WTC11 (cell line): ENCODE measurements at regions not wholly inside any gene's neighbourhood (a gene's known extent, or its start where the extent isn't known, plus 50 kb on each side); places are given as distances from the start of the nearest gene placed in this dataset.

ENCODE experiments used
- ATAC-seq: fragments of 200-7000 bp; cut with Tn5 transposase; 2 replicates; pipeline ENCODE4 v1.10.0; 2021; ENCODE audit warnings: mild to moderate bottlenecking, moderate library complexity
- CTCF ChIA-PET: fragments of 300-600 bp; sonication (Branson Sonifier 250); formaldehyde crosslinking; loops from one replicate; lab custom pipeline; 2021; ENCODE audit warnings: antibody characterized with exemption; lab: Charles Lee
- POLR2A ChIA-PET: fragments of 350-600 bp; sonication (Branson Sonifier 250); formaldehyde crosslinking; loops from one replicate; lab custom pipeline; 2021; ENCODE audit warnings: antibody characterized with exemption; lab: Charles Lee
- DNase-seq: peaks from one replicate; pipeline ENCODE4 v3.0.0; 2021; ENCODE audit warnings: low spot score
- H3K27ac Mint-ChIP-seq: 2 replicates; pipeline ENCODE4 v1.8.0; 2021; ENCODE audit warnings: mixed read lengths
- H3K27me3 Mint-ChIP-seq: 2 replicates; pipeline ENCODE4 v1.8.0; 2021; ENCODE audit warnings: low read depth, mild to moderate bottlenecking, moderate library complexity, mixed read lengths
- H3K36me3 Mint-ChIP-seq: 2 replicates; pipeline ENCODE4 v1.8.0; 2021; ENCODE audit warnings: mixed read lengths
- H3K4me1 Mint-ChIP-seq: 2 replicates; pipeline ENCODE4 v1.8.0; 2022; ENCODE audit warnings: mixed read lengths
- H3K4me3 Mint-ChIP-seq: 2 replicates; pipeline ENCODE4 v1.8.0; 2021; ENCODE audit warnings: mild to moderate bottlenecking, moderate library complexity, mixed read lengths
- H3K9me3 Mint-ChIP-seq: 2 replicates; pipeline ENCODE4 v1.8.0; 2021; ENCODE audit warnings: mixed read lengths
- ATF1 ChIP-seq: sonication (generic); formaldehyde crosslinking; IDR thresholded peaks from 2 replicates; pipeline ENCODE4 v1.8.1; 2023; ENCODE audit warnings: mild to moderate bottlenecking, moderate library complexity, missing genetic modification reagents
- ATF2 ChIP-seq: sonication (generic); formaldehyde crosslinking; IDR thresholded peaks from 2 replicates; pipeline ENCODE4 v1.8.1; 2022; ENCODE audit warnings: low read depth, missing genetic modification reagents, borderline replicate concordance
- ATF3 ChIP-seq: sonication (generic); formaldehyde crosslinking; conservative IDR thresholded peaks from 2 replicates; pipeline ENCODE4 v1.8.1; 2022; ENCODE audit warnings: mild to moderate bottlenecking, missing genetic modification reagents
- CBFB ChIP-seq: sonication (generic); formaldehyde crosslinking; IDR thresholded peaks from 2 replicates; pipeline ENCODE4 v1.8.1; 2022; ENCODE audit warnings: mild to moderate bottlenecking, low read depth, missing genetic modification reagents
- CREB1 ChIP-seq: sonication (generic); formaldehyde crosslinking; IDR thresholded peaks from 2 replicates; pipeline ENCODE4 v1.8.0; 2023; ENCODE audit warnings: mild to moderate bottlenecking, missing genetic modification reagents
- ELF4 ChIP-seq: sonication (generic); formaldehyde crosslinking; IDR thresholded peaks from 2 replicates; pipeline ENCODE4 v1.8.1; 2022; ENCODE audit warnings: low read depth, mild to moderate bottlenecking, moderate library complexity, missing genetic modification reagents
- FOXJ3 ChIP-seq: sonication (generic); formaldehyde crosslinking; IDR thresholded peaks from 2 replicates; pipeline ENCODE4 v1.9.0; 2021; ENCODE audit warnings: missing genetic modification reagents, mild to moderate bottlenecking, borderline replicate concordance
- FOXK1 ChIP-seq: sonication (generic); formaldehyde crosslinking; IDR thresholded peaks from 2 replicates; pipeline ENCODE4 v1.8.0; 2022; ENCODE audit warnings: mild to moderate bottlenecking, moderate library complexity, missing genetic modification reagents
- IRF1 ChIP-seq: sonication (generic); formaldehyde crosslinking; IDR thresholded peaks from 2 replicates; pipeline ENCODE4 v1.8.0; 2023; ENCODE audit warnings: missing genetic modification reagents
- TEAD1 ChIP-seq: sonication (generic); formaldehyde crosslinking; IDR thresholded peaks from 2 replicates; pipeline ENCODE4 v1.8.0; 2022; ENCODE audit warnings: mild to moderate bottlenecking, missing genetic modification reagents
- ZNF219 ChIP-seq: sonication (generic); formaldehyde crosslinking; IDR thresholded peaks from 2 replicates; pipeline ENCODE4 v1.8.0; 2023; ENCODE audit warnings: missing genetic modification reagents, mild to moderate bottlenecking, borderline replicate concordance
- TF ChIP-seq, protein P1 (sequence below): sonication (generic); formaldehyde crosslinking; IDR thresholded peaks from 2 replicates; pipeline ENCODE4 v1.8.0; 2023; ENCODE audit warnings: missing genetic modification reagents, mild to moderate bottlenecking, borderline replicate concordance
- TF ChIP-seq, protein P2 (sequence below): sonication (generic); formaldehyde crosslinking; IDR thresholded peaks from 2 replicates; pipeline ENCODE4 v1.8.0; 2022; ENCODE audit warnings: missing genetic modification reagents
- TF ChIP-seq, protein P3 (sequence below): fragments of 250-450 bp; sonication (Bioruptor Pico); conservative IDR thresholded peaks from 2 replicates; pipeline ENCODE4 v1.9.0; 2021; ENCODE audit warnings: mild to moderate bottlenecking

DNA sequence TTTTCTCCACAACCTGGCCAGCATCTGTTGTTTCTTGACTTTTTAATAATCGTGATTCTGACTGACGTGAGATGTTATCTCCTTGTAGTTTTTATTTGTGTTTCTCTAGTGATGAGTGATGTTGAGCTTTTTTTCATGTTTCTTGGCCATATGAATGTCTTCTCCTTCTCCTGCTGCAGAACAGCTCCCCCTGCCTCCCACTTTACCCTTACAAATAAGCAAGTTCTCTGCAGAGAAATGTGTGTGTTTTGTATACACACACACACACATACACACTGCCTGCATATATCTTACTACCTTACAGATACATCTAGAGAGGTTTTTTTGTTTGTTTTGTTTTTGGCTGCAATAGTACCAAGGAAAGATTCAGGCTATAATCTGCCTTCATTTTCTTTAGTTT is 88.7 kb upstream of the PHF24 start:
- H3K27ac Mint-ChIP-seq: no peak overlapping the region
- ATAC-seq (no peak), DNase-seq (no peak)
- no peaks in the 10 kb centered on the region for H3K4me1 Mint-ChIP-seq
- CTCF ChIA-PET: interaction anchor here (0.9 to 2.8 kb wide), 7 partner anchors 31 to 171 kb away, joined by 3 to 25 read pairs (median 5); no protein-coding TSS in a partner anchor
- no peak overlapping the region for H3K4me3 Mint-ChIP-seq
- H3K36me3 Mint-ChIP-seq: no peaks in the 10 kb centered on the region
- TF ChIP-seq FOXJ3 (no peak), TEAD1 (no peak), ATF1 (CRISPR knock-in tag) (no peak), ZNF219 (CRISPR knock-in tag) (no peak)
- TF ChIP-seq, protein P1, sequence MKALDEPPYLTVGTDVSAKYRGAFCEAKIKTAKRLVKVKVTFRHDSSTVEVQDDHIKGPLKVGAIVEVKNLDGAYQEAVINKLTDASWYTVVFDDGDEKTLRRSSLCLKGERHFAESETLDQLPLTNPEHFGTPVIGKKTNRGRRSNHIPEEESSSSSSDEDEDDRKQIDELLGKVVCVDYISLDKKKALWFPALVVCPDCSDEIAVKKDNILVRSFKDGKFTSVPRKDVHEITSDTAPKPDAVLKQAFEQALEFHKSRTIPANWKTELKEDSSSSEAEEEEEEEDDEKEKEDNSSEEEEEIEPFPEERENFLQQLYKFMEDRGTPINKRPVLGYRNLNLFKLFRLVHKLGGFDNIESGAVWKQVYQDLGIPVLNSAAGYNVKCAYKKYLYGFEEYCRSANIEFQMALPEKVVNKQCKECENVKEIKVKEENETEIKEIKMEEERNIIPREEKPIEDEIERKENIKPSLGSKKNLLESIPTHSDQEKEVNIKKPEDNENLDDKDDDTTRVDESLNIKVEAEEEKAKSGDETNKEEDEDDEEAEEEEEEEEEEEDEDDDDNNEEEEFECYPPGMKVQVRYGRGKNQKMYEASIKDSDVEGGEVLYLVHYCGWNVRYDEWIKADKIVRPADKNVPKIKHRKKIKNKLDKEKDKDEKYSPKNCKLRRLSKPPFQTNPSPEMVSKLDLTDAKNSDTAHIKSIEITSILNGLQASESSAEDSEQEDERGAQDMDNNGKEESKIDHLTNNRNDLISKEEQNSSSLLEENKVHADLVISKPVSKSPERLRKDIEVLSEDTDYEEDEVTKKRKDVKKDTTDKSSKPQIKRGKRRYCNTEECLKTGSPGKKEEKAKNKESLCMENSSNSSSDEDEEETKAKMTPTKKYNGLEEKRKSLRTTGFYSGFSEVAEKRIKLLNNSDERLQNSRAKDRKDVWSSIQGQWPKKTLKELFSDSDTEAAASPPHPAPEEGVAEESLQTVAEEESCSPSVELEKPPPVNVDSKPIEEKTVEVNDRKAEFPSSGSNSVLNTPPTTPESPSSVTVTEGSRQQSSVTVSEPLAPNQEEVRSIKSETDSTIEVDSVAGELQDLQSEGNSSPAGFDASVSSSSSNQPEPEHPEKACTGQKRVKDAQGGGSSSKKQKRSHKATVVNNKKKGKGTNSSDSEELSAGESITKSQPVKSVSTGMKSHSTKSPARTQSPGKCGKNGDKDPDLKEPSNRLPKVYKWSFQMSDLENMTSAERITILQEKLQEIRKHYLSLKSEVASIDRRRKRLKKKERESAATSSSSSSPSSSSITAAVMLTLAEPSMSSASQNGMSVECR (CRISPR knock-in tag): no peak
- TF ChIP-seq, protein P2, sequence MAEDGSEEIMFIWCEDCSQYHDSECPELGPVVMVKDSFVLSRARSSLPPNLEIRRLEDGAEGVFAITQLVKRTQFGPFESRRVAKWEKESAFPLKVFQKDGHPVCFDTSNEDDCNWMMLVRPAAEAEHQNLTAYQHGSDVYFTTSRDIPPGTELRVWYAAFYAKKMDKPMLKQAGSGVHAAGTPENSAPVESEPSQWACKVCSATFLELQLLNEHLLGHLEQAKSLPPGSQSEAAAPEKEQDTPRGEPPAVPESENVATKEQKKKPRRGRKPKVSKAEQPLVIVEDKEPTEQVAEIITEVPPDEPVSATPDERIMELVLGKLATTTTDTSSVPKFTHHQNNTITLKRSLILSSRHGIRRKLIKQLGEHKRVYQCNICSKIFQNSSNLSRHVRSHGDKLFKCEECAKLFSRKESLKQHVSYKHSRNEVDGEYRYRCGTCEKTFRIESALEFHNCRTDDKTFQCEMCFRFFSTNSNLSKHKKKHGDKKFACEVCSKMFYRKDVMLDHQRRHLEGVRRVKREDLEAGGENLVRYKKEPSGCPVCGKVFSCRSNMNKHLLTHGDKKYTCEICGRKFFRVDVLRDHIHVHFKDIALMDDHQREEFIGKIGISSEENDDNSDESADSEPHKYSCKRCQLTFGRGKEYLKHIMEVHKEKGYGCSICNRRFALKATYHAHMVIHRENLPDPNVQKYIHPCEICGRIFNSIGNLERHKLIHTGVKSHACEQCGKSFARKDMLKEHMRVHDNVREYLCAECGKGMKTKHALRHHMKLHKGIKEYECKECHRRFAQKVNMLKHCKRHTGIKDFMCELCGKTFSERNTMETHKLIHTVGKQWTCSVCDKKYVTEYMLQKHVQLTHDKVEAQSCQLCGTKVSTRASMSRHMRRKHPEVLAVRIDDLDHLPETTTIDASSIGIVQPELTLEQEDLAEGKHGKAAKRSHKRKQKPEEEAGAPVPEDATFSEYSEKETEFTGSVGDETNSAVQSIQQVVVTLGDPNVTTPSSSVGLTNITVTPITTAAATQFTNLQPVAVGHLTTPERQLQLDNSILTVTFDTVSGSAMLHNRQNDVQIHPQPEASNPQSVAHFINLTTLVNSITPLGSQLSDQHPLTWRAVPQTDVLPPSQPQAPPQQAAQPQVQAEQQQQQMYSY (CRISPR knock-in tag): no peak
- peaks cover 31% of the 10 kb centered on the region for H3K27me3 Mint-ChIP-seq
- peaks cover 14% of the 10 kb centered on the region for H3K9me3 Mint-ChIP-seq
- POLR2A ChIA-PET: no interaction called here

GRCh38 chr9:34866614-34867013 is 91.5 kb upstream of the PHF24 start:
- CTCF ChIA-PET: no interaction called here
- Mint-ChIP-seq H3K4me3 (no peak overlapping the region), H3K9me3 (peaks cover 25% of the 10 kb centered on the region), H3K4me1 (no peaks in the 10 kb centered on the region), H3K36me3 (no peaks in the 10 kb centered on the region), H3K27me3 (peaks cover 32% of the 10 kb centered on the region), H3K27ac (no peak overlapping the region)
- TF ChIP-seq FOXK1 (CRISPR knock-in tag) (no peak), CBFB (CRISPR knock-in tag) (no peak), CREB1 (CRISPR knock-in tag) (no peak), ATF2 (CRISPR knock-in tag) (no peak), ATF3 (CRISPR knock-in tag) (no peak), ELF4 (no peak), IRF1 (CRISPR knock-in tag) (no peak)
- TF ChIP-seq, protein P3, sequence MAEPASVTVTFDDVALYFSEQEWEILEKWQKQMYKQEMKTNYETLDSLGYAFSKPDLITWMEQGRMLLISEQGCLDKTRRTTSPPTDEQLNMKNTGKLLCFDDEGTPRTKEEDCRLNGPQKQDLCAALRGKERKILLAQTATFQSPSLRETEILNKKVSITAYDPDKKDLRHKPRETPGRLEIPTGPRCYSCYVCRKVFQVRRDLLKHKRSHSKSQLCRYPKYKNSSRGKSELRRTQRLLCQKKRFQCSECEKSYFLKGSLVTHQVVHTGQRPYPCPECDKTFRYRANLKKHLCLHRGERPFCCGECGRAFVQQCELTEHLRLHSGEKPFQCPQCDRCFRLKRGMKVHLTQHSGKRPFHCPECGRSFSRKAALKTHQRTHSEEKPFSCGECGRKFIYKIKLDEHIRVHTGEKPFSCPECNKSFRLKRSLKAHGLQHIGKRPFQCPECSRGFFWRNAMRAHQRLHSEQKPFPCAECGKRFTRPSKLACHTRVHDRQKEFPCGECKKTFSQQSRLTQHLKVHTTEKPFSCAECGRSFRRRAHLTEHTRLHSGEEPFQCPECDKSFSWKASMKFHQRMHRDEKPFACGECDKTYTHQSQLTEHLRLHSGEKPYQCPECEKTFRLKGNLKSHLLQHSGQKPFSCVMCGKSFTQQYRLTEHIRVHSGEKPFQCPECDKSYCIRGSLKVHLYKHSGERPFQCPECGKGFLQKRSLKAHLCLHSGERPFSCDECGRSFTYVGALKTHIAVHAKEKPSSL: no peak
- DNase-seq (no peak), ATAC-seq (no peak)
- POLR2A ChIA-PET: no interaction called here
